A673 (cell line): ENCODE measurements at regions not wholly inside any gene's neighbourhood (a gene's known extent, or its start where the extent isn't known, plus 50 kb on each side); places are given as distances from the start of the nearest gene placed in this dataset.
"Not testable (repeated sequence)": the region's sequence is repeated elsewhere in the genome, so short reads cannot be mapped to it uniquely, and the experiment has no call there.

Experiments used
- BruUV-seq: library from RNA; stranded (reverse); fragments of 400-500 nt; replicated peaks from 2 replicates; lab custom pipeline; 2021; lab: Mats Ljungman, UMichigan
- CTCF ChIA-PET: fragments of 300-600 bp; sonication (Branson Sonifier 250); formaldehyde crosslinking; loops from one replicate; lab custom pipeline; 2022; ENCODE audit warnings: antibody characterized with exemption; lab: Charles Lee
- POLR2A ChIA-PET: fragments of 300-600 bp; sonication (Branson Sonifier 250); formaldehyde crosslinking; loops from one replicate; lab custom pipeline; 2022; ENCODE audit warnings: antibody characterized with exemption; ENCODE audit not compliant: low non-redundant PET; lab: Charles Lee
- DNase-seq: peaks from one replicate; pipeline ENCODE4 v3.0.0-alpha.2; 2015; ENCODE audit warnings: low spot score
- H3K27ac ChIP-seq: fragments of 200-600 bp; sonication (generic); 2 replicates; pipeline ENCODE4 v1.5.1; 2016; ENCODE audit warnings: mixed run types, low read depth, mild to moderate bottlenecking, mixed read lengths, antibody characterized with exemption, low read length; ENCODE audit not compliant: poor library complexity, severe bottlenecking
- H3K27me3 ChIP-seq: fragments of 200-600 bp; sonication (generic); replicated peaks from 2 replicates; pipeline ENCODE4 v1.6.1; 2017; ENCODE audit warnings: mixed run types, low read depth, mild to moderate bottlenecking, mixed read lengths, antibody characterized with exemption, low read length; ENCODE audit not compliant: insufficient read depth, poor library complexity
- H3K36me3 ChIP-seq: fragments of 200-600 bp; sonication (generic); 2 replicates; pipeline ENCODE4 v1.6.1; 2016; ENCODE audit warnings: mixed run types, mild to moderate bottlenecking, mixed read lengths, antibody characterized with exemption, low read length; ENCODE audit not compliant: insufficient read depth, poor library complexity, severe bottlenecking
- H3K4me1 ChIP-seq: fragments of 200-600 bp; sonication (generic); 2 replicates; pipeline ENCODE4 v1.6.1; 2017; ENCODE audit warnings: mixed run types, mild to moderate bottlenecking, mixed read lengths, antibody characterized with exemption, low read length; ENCODE audit not compliant: insufficient read depth, poor library complexity, severe bottlenecking
- H3K4me3 ChIP-seq: fragments of 200-600 bp; sonication (generic); 2 replicates; pipeline ENCODE4 v1.5.1; 2016; ENCODE audit warnings: low read depth, mixed run types, mild to moderate bottlenecking, mixed read lengths, low read length; ENCODE audit not compliant: poor library complexity, severe bottlenecking
- H3K9me3 ChIP-seq: fragments of 200-600 bp; sonication (generic); 2 replicates; pipeline ENCODE4 v1.6.1; 2016; ENCODE audit warnings: mixed run types, low read depth, mild to moderate bottlenecking, mixed read lengths, antibody characterized with exemption, low read length; ENCODE audit not compliant: poor library complexity, severe bottlenecking
- CTCF ChIP-seq: fragments of 300-800, 200-600 bp; sonication (generic); conservative IDR thresholded peaks from 2 replicates; pipeline ENCODE4 v1.5.1; 2017; ENCODE audit warnings: low read depth, mild to moderate bottlenecking, antibody characterized with exemption, low read length, moderate library complexity, mixed read lengths
- EZH2 ChIP-seq: fragments of 200-600 bp; sonication (generic); IDR thresholded peaks from 2 replicates; pipeline ENCODE4 v1.6.1; 2017; ENCODE audit warnings: borderline replicate concordance, low read depth, mild to moderate bottlenecking, mixed read lengths, antibody characterized with exemption, low read length; ENCODE audit not compliant: poor library complexity, severe bottlenecking
- intact Hi-C: fragments of 100-400 bp; cut with micrococcal nuclease; formaldehyde crosslinking; loops from one replicate; pipeline ENCODE4 v1.10.0; 2022; ENCODE audit not compliant: unreplicated experiment

GRCh38 chr6:155629652-155630051, 174.0 kb upstream of the NOX3 start:
- Histone ChIP-seq H3K27ac (no peak overlapping the region), H3K4me3 (no peak overlapping the region), H3K36me3 (no peaks in the 10 kb centered on the region), H3K4me1 (no peaks in the 10 kb centered on the region), H3K9me3 (no peaks in the 10 kb centered on the region), H3K27me3 (no peaks in the 10 kb centered on the region)
- intact Hi-C loops = no loop called here
- DNase-seq = no peak
- BruUV-seq = no TSS peak
- ChIA-PET CTCF (no interaction called here), POLR2A (no interaction called here)
- TF ChIP-seq EZH2 (no peak), CTCF (no peak)

GRCh38 chr6:155628306-155628705, 172.7 kb upstream of the NOX3 start:
- intact Hi-C loops = no loop called here
- ChIA-PET CTCF (no interaction called here), POLR2A (interaction anchor here (0.9 kb wide), 1 partner anchor 363 kb away, joined by 18 read pairs; no protein-coding TSS in a partner anchor)
- H3K36me3 ChIP-seq = no peaks in the 10 kb centered on the region
- no peak overlapping the region for H3K27ac ChIP-seq
- no peak for DNase-seq
- H3K9me3 ChIP-seq = no peaks in the 10 kb centered on the region
- no peaks in the 10 kb centered on the region for H3K27me3 ChIP-seq
- TF ChIP-seq CTCF (no peak), EZH2 (no peak)
- no peaks in the 10 kb centered on the region for H3K4me1 ChIP-seq
- BruUV-seq = no TSS peak
- no peak overlapping the region for H3K4me3 ChIP-seq

GRCh38 chr6:155627722-155628212, 172.1 kb upstream of the NOX3 start:
- intact Hi-C loops, H3K36me3 ChIP-seq, H3K4me3 ChIP-seq, DNase-seq, BruUV-seq, H3K9me3 ChIP-seq, H3K4me1 ChIP-seq, CTCF ChIA-PET, H3K27me3 ChIP-seq, H3K27ac ChIP-seq: not testable (repeated sequence)
- POLR2A ChIA-PET = interaction anchor here (0.9 kb wide), 1 partner anchor 364 kb away, joined by 18 read pairs; no protein-coding TSS in a partner anchor
